ENCODE measurements at regions not wholly inside any gene's neighbourhood (a gene's known extent, or its start where the extent isn't known, plus 50 kb on each side); places are given as distances from the start of the nearest gene placed in this dataset.
A peak's percentile ranks its signal among the peaks of the same experiment; 100 is the strongest.

DNA sequence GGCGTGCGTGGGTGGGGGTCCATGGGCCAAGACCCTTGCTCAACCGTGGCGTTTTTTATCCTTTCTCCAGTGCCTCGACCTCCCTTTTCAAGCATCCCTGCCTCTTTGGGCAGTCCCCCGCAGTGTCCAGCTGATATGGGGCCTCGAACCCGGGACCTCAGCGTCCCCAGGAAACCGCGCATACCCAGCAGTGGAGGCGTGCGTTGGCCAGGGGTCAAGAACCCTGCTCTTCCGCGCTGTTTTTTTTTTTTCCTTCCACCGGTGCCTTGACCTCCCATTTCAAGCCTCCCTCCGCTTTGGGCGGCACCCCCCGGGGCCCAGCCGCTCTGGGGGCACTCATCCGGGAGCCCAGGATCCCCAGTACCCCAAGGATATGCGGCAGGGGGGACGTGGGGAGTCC lies 325.8 kb downstream of the ALG10 start:
- DNase-seq = no peak

GRCh38 chr12:34348836-34349672 lies 326.8 kb downstream of the ALG10 start:
- DNase-seq = no peak

GRCh38 chr12:34349673-34349961 lies 327.3 kb downstream of the ALG10 start:
- no peak for DNase-seq

- DNase-seq = peak; percentile 66
These were observed 328.1 kb downstream of the ALG10 start for GRCh38 chr12:34350092-34351041.

GRCh38 chr12:34352098-34352497 lies 329.8 kb downstream of the ALG10 start:
- no peak for DNase-seq

DNA sequence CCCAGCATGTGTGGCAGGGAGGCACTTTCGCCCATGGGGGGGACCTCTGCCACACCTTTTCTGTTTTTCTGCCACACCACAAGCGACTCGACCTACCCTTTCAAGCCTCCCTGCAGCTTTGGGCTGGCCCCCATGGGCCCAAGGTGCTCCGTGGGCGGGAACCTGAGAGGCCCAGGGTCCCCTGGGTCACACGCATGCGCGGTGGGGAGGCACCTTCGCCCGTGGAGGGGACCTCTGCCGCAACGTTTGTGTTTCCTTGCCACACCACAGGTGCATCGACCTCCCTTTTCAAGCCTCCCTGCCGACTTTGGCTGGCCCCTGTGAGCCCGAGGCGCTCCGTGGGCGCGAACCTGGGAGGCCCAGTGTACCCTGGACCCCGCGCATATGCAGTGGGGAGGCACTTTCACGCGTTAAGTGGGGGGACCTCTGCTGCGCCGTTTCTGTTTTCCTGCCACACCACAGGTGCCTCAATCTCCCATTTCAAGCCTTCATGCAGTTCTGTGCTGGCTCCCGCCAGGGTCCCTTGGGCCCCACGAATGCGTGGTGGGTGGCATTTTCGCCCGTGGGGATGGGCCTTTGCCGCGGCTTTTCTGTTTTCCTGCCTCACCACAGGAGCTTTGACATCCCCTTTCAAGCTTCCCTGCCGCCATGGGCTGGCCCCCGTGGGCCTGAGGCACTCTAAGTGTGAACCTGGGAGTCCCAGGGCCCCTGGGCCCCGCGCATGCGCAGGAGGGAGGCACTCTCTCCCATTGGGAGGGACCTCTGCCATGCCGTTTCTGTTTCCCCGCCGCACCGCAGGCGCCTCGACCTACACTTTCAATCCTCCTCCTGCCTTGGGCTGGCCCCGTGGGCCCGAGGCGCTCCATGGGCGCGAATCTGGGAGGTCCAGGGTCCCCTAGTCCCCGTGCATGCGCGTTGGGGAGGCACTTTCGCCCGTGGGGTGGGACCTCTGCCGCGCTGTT lies 332.2 kb downstream of the ALG10 start:
- DNase-seq = no peak

- DNase-seq = no peak
These were observed 334.1 kb downstream of the ALG10 start for GRCh38 chr12:34356233-34356987.

GRCh38 chr12:34357791-34358190 lies 335.5 kb downstream of the ALG10 start:
- no peak for DNase-seq

DNA sequence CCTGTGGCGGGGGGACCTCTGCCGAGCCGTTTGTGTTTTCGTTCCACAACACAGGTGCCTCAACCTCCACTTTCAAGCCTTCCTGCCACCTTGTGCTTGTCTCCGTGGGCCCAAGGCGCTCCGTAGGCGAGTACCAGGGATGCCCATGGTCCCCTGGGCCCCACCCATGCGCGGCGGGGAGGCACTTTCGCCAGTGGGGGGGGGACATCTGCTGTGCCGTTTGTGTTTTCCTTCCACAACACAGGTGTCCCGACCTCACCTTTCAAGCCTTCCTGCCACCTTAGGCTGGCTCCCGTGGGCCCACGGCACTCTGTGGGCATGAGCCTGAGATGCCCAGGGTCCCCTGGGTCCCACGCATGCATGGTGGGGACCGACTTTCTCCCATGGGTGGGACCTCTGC lies 335.9 kb downstream of the ALG10 start:
- DNase-seq = no peak

DNA sequence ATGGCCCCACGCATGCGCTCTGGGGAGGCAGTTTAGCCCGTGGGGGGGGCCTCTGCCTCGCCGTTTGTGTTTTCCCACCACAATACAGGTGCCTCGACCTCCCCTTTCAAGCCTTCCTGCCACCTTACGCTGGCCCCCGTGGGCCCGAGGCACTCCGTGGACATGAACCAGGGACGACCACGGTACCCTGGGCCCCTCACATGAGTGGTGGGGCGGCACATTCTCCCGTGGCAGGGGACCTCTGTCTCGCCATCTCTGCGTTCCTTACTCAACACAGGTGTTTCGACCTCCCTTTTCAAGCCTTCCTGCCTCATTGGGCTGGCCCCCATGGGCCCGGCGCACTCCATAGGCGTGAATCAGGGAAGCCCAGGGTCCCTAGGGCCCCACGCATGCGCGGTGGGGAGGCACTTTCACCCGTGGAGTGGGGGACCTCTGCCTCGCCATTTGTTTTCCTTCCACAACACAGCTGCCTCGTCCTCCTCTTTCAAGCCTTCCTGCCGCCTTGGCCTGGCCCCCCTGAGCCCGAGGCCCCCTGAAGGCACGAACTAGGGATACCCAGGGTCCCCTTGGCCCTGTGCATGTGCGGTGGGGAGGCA lies 339.5 kb downstream of the ALG10 start:
- DNase-seq = no peak

GRCh38 chr12:34363050-34363673 lies 340.9 kb downstream of the ALG10 start:
- DNase-seq = no peak

DNA sequence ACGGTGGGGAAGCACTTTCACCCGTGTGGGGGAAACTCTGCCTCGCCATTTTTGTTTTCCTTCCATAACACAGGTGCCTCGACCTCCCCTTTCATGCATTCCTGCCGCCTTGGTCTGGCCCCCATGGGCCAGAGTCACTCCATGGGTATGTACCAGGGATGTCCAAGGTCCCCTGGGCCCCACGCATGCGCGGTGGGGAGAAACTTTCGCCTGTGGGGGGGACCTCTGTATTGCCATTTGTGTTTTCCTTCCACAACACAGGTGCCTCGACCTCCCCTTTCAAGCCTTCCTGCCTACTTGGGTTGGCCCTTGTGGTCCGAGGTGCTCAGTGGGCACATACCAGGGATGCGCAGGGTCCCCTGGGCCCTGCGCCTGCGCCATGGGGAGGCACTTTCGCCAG lies 345.8 kb downstream of the ALG10 start:
- no peak for DNase-seq

GRCh38 chr12:34371050-34371449 lies 348.8 kb downstream of the ALG10 start:
- no peak for DNase-seq

- DNase-seq = no peak
These were observed 349.7 kb downstream of the ALG10 start for GRCh38 chr12:34372003-34372402.

DNA sequence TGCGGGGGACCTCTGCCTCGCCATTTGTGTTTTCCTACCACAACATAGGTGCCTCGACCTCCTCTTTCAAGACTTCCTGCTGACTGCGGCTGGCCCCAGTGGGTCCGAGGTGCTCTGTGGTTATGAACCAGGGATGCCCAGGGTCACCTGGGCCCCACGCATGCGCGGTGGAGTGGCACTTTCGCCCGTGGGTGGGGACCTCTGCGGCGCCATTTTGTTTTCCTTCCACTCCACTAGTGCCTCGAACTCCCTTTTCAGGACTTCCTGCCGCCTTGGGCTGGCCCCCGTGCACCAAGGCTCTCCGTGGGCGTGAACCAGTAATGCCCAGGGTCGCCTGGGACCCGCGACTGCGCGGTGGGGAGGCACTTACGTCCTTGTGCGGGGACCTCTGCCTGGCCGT lies 351.6 kb downstream of the ALG10 start:
- no peak for DNase-seq

DNA sequence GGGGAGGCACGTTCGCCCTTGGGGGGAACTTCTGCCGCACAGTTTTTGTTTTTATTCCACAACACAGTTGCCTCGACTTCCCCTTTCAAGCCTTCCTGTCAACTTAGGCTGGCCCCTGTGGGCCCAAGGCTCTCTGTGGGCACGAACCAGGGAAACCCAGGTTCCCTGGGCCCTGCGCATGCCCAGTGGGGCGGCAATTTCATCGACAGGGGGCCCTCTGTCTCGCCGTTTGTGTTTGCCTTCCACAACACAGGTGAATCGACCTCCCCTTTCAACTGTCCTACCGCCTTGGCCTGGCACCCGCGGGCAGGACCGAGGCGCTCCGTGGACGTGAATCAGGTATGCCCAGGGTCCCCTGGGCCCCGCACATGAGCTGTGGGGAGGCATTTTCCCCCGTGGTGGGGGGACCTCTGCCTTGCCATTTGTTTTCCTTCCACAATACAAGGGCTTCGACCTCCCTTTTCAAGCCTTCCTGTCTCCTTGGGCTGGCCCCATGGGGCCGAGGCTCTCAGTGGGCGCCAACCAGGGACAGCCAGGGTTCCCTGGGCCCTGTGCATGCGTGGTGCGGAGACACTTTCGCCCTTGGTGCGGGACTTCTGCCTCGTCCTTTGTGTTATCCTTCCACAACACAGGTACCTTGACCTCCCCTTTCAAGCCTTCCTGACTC lies 354.0 kb downstream of the ALG10 start:
- no peak for DNase-seq

- no peak for DNase-seq
These were observed 355.1 kb downstream of the ALG10 start for GRCh38 chr12:34377243-34378035.

GRCh38 chr12:34379142-34379541 lies 356.8 kb downstream of the ALG10 start:
- no peak for DNase-seq

DNA sequence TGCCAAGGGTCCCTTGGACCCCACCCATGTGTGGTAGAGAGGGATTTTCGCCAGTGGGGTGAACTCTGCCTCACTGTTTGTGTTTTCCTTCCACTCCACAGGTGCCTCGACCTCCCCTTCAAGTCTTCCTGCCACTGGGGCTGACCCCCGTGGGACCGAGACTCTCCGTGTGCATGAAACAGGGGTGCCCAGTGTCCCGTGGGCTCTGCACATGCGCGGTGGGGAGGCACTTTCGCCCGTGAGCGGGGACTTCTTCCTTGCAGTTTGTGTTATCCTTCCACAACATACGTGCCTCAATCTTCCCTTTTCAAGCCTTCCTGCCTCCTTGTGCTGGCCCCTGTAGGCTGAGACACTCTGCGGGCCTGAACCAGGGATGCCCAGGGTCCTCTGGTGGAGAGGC lies 362.4 kb downstream of the ALG10 start:
- DNase-seq = no peak

GRCh38 chr12:34386016-34386415 lies 363.7 kb downstream of the ALG10 start:
- no peak for DNase-seq
